SK-N-SH (cell line): ENCODE measurements at regions not wholly inside any gene's neighbourhood (a gene's known extent, or its start where the extent isn't known, plus 50 kb on each side); places are given as distances from the start of the nearest gene placed in this dataset.

Experiments
- CTCF ChIP-seq: fragments of 200-600 bp; sonication (generic); IDR thresholded peaks from 2 replicates; pipeline ENCODE4 v1.6.1; 2017; ENCODE audit warnings: antibody characterized with exemption, mild to moderate bottlenecking, moderate library complexity
- EP300 ChIP-seq, 2 experiments: IDR thresholded peaks; 2 replicates each; pipeline versions ENCODE4 v1.4.0 to v1.6.1; 2012; ENCODE audit warnings: borderline replicate concordance in 1 of 2, low read depth in 1 of 2, low read length in 1 of 2
- EZH2phosphoT487 ChIP-seq: fragments of 200-600 bp; sonication (generic); IDR thresholded peaks from 2 replicates; pipeline ENCODE4 v1.6.1; 2017; ENCODE audit warnings: low read depth, mixed run types, mild to moderate bottlenecking, antibody characterized with exemption, moderate library complexity, borderline replicate concordance
- FOSL2 ChIP-seq: IDR thresholded peaks from 2 replicates; pipeline ENCODE4 v1.4.0; 2012; ENCODE audit warnings: low read depth, mild to moderate bottlenecking, moderate library complexity, borderline replicate concordance
- JUND ChIP-seq: IDR thresholded peaks from 2 replicates; pipeline ENCODE4 v1.4.0; 2012
- MXI1 ChIP-seq: IDR thresholded peaks from 2 replicates; pipeline ENCODE4 v1.6.1; 2012; ENCODE audit warnings: mild to moderate bottlenecking, low read depth, low read length, improper control_type of control experiment
- NRF1 ChIP-seq: IDR thresholded peaks from 2 replicates; pipeline ENCODE4 v1.6.1; 2012; ENCODE audit warnings: low read depth, mild to moderate bottlenecking, low read length
- PBX3 ChIP-seq: IDR thresholded peaks from 2 replicates; pipeline ENCODE4; 2012
- POLR2AphosphoS5 ChIP-seq: IDR thresholded peaks from 2 replicates; pipeline ENCODE4 v1.6.1; 2012; ENCODE audit warnings: low read depth, low read length
- RAD21 ChIP-seq: IDR thresholded peaks from 2 replicates; pipeline ENCODE4 v1.6.1; 2012; ENCODE audit warnings: mild to moderate bottlenecking, low read length
- SIN3A ChIP-seq: IDR thresholded peaks from 2 replicates; pipeline ENCODE4 v1.6.1; 2012; ENCODE audit warnings: low read depth, mild to moderate bottlenecking, low read length, moderate library complexity, borderline replicate concordance
- TAF1 ChIP-seq: IDR thresholded peaks from 2 replicates; pipeline ENCODE4 v1.6.1; 2012; ENCODE audit warnings: low read depth, mild to moderate bottlenecking, low read length, moderate library complexity, borderline replicate concordance
- TF ChIP-seq, protein P1 (sequence below): fragments of 150-350 bp; IDR thresholded peaks from 2 replicates; pipeline ENCODE4 v1.6.1; 2017; ENCODE audit warnings: antibody characterized with exemption, low read length, low read depth, borderline replicate concordance

DNA sequence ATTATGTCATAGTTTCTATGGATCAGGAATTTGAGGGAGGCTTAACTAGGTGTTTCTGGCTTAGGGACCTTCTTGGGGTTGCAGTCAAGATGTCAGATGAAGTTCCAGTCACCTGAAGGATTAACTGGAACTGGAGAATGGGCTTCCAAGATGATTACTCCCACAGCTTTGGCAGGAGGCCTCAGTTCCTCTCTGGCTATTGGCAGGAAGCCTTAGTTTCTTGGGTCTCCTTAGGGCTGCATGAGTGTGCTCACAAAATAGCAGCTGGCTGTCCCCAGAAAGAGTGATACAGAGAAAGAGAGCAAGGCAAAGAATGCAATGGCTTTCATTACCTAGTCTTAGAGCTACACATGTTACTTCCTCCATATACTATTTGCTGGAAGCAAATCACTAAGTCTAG is 138.1 kb upstream of the TLE4 start:
- TF ChIP-seq EP300 (IDR thresholded peaks at IDR 0.05; ENCODE audit: borderline replicate concordance in 1 of 2, low read depth in 1 of 2, low read length in 1 of 2) (no peak), NRF1 (no peak), TAF1 (no peak), MXI1 (no peak), CTCF (no peak), POLR2AphosphoS5 (no peak), FOSL2 (no peak), EZH2phosphoT487 (no peak), SIN3A (no peak), PBX3 (no peak), JUND (no peak), RAD21 (no peak)
- TF ChIP-seq, protein P1, sequence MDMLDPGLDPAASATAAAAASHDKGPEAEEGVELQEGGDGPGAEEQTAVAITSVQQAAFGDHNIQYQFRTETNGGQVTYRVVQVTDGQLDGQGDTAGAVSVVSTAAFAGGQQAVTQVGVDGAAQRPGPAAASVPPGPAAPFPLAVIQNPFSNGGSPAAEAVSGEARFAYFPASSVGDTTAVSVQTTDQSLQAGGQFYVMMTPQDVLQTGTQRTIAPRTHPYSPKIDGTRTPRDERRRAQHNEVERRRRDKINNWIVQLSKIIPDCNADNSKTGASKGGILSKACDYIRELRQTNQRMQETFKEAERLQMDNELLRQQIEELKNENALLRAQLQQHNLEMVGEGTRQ: no peak
